ENCODE measurements at regions not wholly inside any gene's neighbourhood (a gene's known extent, or its start where the extent isn't known, plus 50 kb on each side); places are given as distances from the start of the nearest gene placed in this dataset.

DNA sequence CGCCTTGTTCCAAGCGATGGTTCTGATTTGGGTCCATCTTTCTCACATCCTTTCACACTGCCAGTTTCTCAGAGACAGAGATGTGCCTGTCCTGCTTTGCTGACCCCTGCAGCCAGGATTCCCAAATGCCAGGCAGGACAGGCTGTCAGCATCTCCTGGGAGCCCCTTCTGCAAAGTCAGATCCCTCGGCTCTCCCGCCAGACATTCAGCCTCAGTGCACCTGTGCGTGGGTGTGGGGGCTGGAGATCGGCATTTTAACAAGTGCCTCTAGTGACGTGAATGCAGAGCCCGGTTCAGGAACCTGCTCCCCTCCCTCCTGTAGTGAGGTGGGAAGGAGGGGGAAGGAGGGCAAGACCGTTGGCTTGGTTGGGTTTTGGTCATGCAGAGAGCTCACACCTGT lies 108.9 kb upstream of the FGF3 start:
- Histone ChIP-seq H3K4me3 (ENCODE audit: low read depth, low read length) (no peak overlapping the region), H3K9ac (ENCODE audit: low read length) (no peak overlapping the region), H3K4me1 (ENCODE audit: control insufficient read depth, insufficient read depth, low read length) (peaks cover 13% of the 10 kb centered on the region), H3K9me3 (ENCODE audit: control insufficient read depth, insufficient read depth, low read depth, low read length) (0 out of 2 replicates have a peak, but pooled peaks cover 5% of the 10 kb centered on the region), H3K27me3 (ENCODE audit: control insufficient read depth, insufficient read depth, low read length) (peaks cover 90% of the 10 kb centered on the region), H3K36me3 (ENCODE audit: control insufficient read depth, insufficient read depth, low read length) (no peaks in the 10 kb centered on the region), H3K27ac (ENCODE audit: low read depth, low read length) (no peak overlapping the region)

DNA sequence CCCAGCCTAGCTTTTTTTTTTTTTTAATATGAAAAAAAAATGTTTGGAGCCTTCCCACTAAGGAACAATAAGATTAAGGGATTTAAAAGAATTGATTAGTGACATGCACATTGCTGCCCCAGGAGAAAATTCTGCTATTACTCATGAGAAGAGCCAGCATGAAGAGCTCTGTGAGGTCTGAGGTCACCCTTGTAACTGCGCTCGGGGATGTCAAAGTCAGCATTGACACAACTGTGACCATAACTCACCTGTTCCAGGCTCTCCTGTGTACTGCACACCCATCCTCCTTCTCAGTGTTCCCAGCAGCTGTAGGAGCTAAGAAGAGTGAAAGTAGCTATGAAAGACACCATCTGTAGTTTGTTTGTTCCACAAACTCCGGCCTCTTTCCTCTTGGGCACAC lies 109.8 kb upstream of the FGF3 start:
- peaks cover 13% of the 10 kb centered on the region for H3K4me1 ChIP-seq (ENCODE audit: control insufficient read depth, insufficient read depth, low read length)
- no peak overlapping the region for H3K27ac ChIP-seq (ENCODE audit: low read depth, low read length)
- no peak overlapping the region for H3K9ac ChIP-seq (ENCODE audit: low read length)
- H3K9me3 ChIP-seq (ENCODE audit: control insufficient read depth, insufficient read depth, low read depth, low read length) = 0 out of 2 replicates have a peak, but pooled peaks cover 5% of the 10 kb centered on the region
- peaks cover 90% of the 10 kb centered on the region for H3K27me3 ChIP-seq (ENCODE audit: control insufficient read depth, insufficient read depth, low read length)
- no peaks in the 10 kb centered on the region for H3K36me3 ChIP-seq (ENCODE audit: control insufficient read depth, insufficient read depth, low read length)
- no peak overlapping the region for H3K4me3 ChIP-seq (ENCODE audit: low read depth, low read length)

DNA sequence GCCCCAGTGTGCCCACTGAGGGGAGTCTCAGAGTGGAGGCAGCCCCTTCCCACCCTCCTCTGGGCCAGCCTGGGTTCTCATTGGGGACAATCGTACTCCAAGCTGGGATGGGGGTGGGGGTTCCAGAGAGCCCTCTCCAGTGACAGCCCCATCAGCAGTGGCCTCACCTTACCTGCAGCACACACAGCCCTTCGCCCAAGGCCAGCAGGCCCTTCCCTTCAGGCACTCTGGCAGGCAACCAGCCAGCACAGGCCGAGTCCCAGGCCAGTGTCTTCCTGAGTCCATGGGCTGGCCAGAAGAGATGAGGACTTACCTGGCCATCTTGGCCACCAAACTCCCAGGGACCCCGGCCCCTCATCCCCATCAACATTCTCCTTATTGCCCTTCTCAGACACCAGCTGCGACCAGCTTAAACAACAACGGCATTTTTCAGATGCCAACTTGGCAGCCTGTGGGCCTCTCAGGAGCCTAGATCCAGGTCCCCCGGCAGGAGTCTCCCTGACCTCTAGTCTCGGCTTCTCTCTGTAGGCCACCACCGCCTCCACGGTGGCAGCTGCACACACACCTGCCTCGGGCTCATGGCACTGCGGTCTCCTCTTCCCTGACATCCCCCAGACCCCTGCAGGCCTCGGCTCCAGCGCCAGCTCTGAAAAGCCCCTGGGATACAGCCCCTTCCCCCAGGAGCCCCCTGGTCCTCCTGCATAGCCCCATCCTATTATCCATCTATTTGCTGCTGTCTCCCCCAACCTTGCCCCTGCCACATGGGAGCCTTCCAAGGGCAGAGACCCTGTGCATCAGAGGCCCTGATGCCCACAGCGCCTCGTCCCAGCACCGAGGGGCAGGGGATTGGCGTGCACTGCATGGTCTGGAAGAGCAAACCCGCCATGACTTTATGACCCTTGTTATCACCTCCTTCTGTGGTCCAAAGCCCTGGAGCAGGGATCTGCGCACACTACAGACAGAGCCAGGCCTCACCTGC lies 111.2 kb upstream of the FGF3 start:
- no peaks in the 10 kb centered on the region for H3K36me3 ChIP-seq (ENCODE audit: control insufficient read depth, insufficient read depth, low read length)
- H3K9me3 ChIP-seq (ENCODE audit: control insufficient read depth, insufficient read depth, low read depth, low read length) = 0 out of 2 replicates have a peak, but pooled peaks cover 5% of the 10 kb centered on the region
- peaks cover 86% of the 10 kb centered on the region for H3K27me3 ChIP-seq (ENCODE audit: control insufficient read depth, insufficient read depth, low read length)
- peaks cover 22% of the 10 kb centered on the region for H3K4me1 ChIP-seq (ENCODE audit: control insufficient read depth, insufficient read depth, low read length)
- no peak overlapping the region for H3K27ac ChIP-seq (ENCODE audit: low read depth, low read length)
- H3K9ac ChIP-seq (ENCODE audit: low read length) = no peak overlapping the region
- no peak overlapping the region for H3K4me3 ChIP-seq (ENCODE audit: low read depth, low read length)

DNA sequence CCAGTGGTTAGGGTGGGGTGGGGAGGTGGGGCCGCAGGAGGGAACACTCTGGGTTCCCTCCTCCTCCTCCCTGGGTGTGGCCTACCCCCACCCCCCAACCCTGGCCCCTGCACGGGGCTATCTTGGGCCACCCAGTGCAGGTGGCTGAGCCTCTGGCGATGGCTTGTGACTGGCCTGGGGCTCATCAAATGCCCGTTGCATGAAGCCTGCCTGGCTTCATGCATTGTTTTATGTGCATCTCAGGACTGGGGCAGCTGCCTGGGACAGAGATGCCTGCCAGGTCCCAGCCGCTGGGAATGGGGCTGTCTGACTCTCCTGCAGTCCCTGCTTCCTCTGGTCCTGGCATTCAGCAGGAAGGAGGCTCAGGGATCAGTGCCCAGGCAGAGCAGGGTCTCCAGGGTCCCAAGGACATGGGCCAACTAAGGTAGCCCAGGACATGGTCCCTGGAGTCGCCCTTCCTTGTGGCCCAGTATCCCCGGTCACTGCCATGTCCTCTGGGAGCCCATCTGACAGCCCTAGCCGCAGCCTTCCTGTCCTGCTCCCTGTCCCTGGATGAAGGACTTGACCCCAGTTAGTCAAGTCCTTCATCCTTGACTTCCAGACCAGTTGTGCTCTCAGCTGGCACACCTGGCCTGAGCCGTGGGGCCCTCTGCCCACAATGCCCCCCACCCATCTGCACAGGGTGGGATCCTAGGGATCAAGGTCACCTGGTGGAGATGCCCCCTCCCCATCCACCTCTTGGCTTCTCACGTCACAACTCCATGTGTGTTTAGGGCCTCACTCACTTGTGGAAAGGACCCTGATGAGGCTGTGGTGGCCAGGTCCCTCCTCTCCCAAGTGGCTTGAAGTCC lies 112.1 kb upstream of the FGF3 start:
- no peak overlapping the region for H3K9ac ChIP-seq (ENCODE audit: low read length)
- no peak overlapping the region for H3K4me3 ChIP-seq (ENCODE audit: low read depth, low read length)
- no peaks in the 10 kb centered on the region for H3K36me3 ChIP-seq (ENCODE audit: control insufficient read depth, insufficient read depth, low read length)
- peaks cover 24% of the 10 kb centered on the region for H3K4me1 ChIP-seq (ENCODE audit: control insufficient read depth, insufficient read depth, low read length)
- H3K9me3 ChIP-seq (ENCODE audit: control insufficient read depth, insufficient read depth, low read depth, low read length) = 0 out of 2 replicates have a peak, but pooled peaks cover 5% of the 10 kb centered on the region
- no peak overlapping the region for H3K27ac ChIP-seq (ENCODE audit: low read depth, low read length)
- peaks cover 77% of the 10 kb centered on the region for H3K27me3 ChIP-seq (ENCODE audit: control insufficient read depth, insufficient read depth, low read length)

DNA sequence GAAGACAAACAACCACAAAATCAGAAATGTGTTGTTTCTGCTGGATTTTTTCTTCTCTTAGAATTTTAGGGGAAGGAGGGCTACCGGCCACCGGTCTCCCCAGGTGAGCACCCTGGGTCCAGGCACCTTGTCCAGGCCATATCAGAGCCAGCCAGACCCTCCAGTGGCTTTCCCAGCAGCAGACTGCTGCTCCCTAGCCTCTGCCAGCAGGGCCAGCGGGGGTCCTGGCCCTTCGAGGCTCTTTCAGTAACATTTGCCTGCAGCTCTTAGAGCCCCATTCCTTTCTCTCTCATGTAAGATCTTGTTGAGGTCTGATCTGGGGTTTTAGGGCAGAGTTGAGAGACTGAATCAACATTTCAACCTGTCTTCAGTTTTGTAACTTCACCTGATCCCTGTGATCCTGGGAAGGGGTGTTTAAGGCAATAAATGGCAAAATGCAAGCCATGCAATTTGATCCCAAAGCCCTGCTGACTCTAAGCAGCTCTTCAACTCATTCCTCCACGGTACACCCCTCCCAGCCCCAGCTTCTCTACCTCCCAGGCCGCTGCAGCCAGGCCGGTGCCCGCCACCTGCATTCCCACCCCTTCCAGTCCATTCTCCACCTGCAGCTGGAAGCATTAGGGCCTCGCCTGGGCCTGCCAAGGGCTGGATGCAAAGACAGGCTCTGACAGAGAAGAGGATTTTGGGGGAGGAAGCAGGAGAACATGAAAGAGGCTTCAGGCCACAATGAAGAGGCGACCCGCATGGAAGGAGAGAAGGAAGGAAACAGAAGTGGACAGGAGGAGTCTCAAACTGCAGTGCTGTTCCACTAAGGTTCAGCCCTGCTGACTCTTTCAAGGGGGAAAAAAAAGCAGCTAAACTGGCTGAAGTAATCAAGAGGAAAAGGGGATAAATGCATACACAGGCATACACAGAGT lies 113.0 kb upstream of the FGF3 start:
- H3K9ac ChIP-seq (ENCODE audit: low read length) = peak overlapping the region; percentile 45
- peaks cover 24% of the 10 kb centered on the region for H3K4me1 ChIP-seq (ENCODE audit: control insufficient read depth, insufficient read depth, low read length)
- H3K27ac ChIP-seq (ENCODE audit: low read depth, low read length) = no peak overlapping the region
- peaks cover 72% of the 10 kb centered on the region for H3K27me3 ChIP-seq (ENCODE audit: control insufficient read depth, insufficient read depth, low read length)
- H3K4me3 ChIP-seq (ENCODE audit: low read depth, low read length) = no peak overlapping the region
- 0 out of 2 replicates have a peak, but pooled peaks cover 5% of the 10 kb centered on the region for H3K9me3 ChIP-seq (ENCODE audit: control insufficient read depth, insufficient read depth, low read depth, low read length)
- no peaks in the 10 kb centered on the region for H3K36me3 ChIP-seq (ENCODE audit: control insufficient read depth, insufficient read depth, low read length)

DNA sequence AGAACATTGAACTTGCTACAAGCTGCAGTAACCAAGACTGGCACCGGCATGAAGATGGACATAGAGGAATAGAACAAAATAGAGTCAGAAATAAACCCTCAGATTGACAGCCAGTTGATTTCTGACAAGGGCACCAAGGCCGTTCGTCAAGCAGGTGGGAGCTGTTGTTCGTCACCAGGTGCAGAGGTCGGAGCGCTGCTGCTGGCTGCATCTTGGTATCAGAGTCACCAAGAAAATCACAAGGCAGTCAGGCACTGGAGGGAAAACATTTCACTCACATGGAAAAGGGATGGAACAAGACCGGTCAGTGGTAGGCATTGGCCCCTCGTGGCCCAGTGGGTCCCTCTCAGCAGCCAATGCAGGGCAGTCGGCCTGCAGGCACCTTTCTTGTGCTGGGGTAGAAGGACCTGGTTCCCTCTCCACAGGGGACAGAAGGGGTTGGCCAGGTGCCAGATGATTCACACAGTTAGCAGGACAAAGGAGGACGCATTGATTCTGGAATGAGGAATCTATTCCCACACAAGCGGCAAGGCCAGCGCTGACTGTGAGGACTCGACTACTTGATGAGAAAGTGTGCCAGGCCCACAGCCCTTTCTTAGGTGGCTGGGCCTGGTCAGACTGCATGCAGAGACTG lies 115.8 kb upstream of the FGF3 start:
- no peaks in the 10 kb centered on the region for H3K9me3 ChIP-seq (ENCODE audit: control insufficient read depth, insufficient read depth, low read depth, low read length)
- no peak overlapping the region for H3K4me3 ChIP-seq (ENCODE audit: low read depth, low read length)
- no peak overlapping the region for H3K9ac ChIP-seq (ENCODE audit: low read length)
- peaks cover 30% of the 10 kb centered on the region for H3K4me1 ChIP-seq (ENCODE audit: control insufficient read depth, insufficient read depth, low read length)
- peaks cover 45% of the 10 kb centered on the region for H3K27me3 ChIP-seq (ENCODE audit: control insufficient read depth, insufficient read depth, low read length)
- H3K27ac ChIP-seq (ENCODE audit: low read depth, low read length) = no peak overlapping the region
- no peaks in the 10 kb centered on the region for H3K36me3 ChIP-seq (ENCODE audit: control insufficient read depth, insufficient read depth, low read length)

DNA sequence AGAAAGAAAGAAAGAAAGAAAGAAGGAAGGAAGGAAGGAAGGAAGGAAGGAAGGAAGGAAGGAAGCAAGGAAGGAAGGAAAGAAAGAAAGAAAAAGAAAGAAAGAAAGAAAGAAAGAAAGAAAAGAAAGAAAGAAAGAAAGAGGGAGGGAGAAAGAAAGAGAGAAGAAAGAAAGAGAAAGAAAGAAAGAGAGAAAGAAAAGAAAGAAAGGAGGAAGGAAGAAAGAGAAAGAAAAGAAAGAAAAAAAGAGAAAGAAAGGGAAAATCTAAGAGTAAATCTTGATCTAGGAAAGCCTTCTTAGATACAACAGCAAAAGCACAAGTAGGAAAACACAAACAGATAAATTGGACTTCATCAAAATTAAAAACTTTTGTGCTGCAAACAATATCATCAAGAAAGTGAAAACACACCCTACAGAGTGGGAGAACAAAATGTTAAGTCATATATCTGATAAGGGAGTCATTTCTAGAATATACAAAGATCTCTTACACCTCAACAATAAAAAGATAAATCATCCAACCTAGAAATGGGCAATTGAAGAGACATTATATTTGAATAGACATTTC lies 116.8 kb upstream of the FGF3 start:
- H3K36me3 ChIP-seq (ENCODE audit: control insufficient read depth, insufficient read depth, low read length) = no peaks in the 10 kb centered on the region
- H3K9ac ChIP-seq (ENCODE audit: low read length) = no peak overlapping the region
- H3K4me3 ChIP-seq (ENCODE audit: low read depth, low read length) = no peak overlapping the region
- H3K27me3 ChIP-seq (ENCODE audit: control insufficient read depth, insufficient read depth, low read length) = peaks cover 35% of the 10 kb centered on the region
- no peaks in the 10 kb centered on the region for H3K9me3 ChIP-seq (ENCODE audit: control insufficient read depth, insufficient read depth, low read depth, low read length)
- peaks cover 33% of the 10 kb centered on the region for H3K4me1 ChIP-seq (ENCODE audit: control insufficient read depth, insufficient read depth, low read length)
- no peak overlapping the region for H3K27ac ChIP-seq (ENCODE audit: low read depth, low read length)

DNA sequence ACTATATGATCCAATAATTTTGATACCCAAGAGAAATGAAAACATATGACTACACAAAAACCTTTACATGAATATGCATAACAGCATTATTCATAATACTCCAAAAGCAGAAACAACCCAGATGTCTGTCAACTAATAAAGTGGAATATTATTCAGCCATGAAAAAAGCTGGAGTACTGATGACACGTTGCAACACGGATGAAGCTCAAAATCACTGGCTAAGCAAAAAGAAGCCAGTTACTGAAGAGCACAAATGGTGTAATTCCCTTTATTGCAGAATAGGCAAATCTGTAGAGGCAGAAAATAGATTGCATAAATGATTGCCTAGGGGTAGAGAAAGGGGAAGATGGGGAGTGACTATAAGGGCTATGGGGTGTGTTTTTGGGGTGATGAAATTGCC lies 117.6 kb upstream of the FGF3 start:
- Histone ChIP-seq H3K27me3 (ENCODE audit: control insufficient read depth, insufficient read depth, low read length) (peaks cover 27% of the 10 kb centered on the region), H3K4me1 (ENCODE audit: control insufficient read depth, insufficient read depth, low read length) (peaks cover 33% of the 10 kb centered on the region), H3K9ac (ENCODE audit: low read length) (no peak overlapping the region), H3K9me3 (ENCODE audit: control insufficient read depth, insufficient read depth, low read depth, low read length) (no peaks in the 10 kb centered on the region), H3K4me3 (ENCODE audit: low read depth, low read length) (no peak overlapping the region), H3K27ac (ENCODE audit: low read depth, low read length) (no peak overlapping the region), H3K36me3 (ENCODE audit: control insufficient read depth, insufficient read depth, low read length) (no peaks in the 10 kb centered on the region)

DNA sequence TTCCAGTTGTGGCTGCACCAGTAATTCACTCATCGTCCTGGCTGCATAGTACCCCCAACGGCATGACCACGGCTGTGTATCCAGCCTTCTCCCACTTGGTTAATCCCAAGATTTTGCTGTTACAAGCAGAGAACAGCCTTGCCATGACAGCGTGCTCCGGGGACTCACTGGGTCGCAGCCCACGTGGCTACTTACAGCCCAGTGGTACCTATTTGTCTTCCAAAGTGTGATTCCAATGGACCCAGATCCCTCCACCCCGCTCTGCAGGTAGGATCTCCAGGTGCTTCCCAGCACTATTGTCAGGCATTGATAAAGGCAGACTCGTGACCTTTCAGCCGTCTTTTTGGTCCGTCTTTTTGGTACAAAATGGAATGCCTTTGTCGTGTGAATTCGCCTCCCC lies 119.0 kb upstream of the FGF3 start:
- no peak overlapping the region for H3K27ac ChIP-seq (ENCODE audit: low read depth, low read length)
- H3K9me3 ChIP-seq (ENCODE audit: control insufficient read depth, insufficient read depth, low read depth, low read length) = no peaks in the 10 kb centered on the region
- H3K9ac ChIP-seq (ENCODE audit: low read length) = no peak overlapping the region
- H3K4me1 ChIP-seq (ENCODE audit: control insufficient read depth, insufficient read depth, low read length) = peaks cover 24% of the 10 kb centered on the region; the same call in 1 of the 2 replicates
- no peak overlapping the region for H3K4me3 ChIP-seq (ENCODE audit: low read depth, low read length)
- H3K27me3 ChIP-seq (ENCODE audit: control insufficient read depth, insufficient read depth, low read length) = peaks cover 15% of the 10 kb centered on the region
- no peaks in the 10 kb centered on the region for H3K36me3 ChIP-seq (ENCODE audit: control insufficient read depth, insufficient read depth, low read length)
